Mucosa of descending colon (tissue), 3 donors: ENCODE measurements at regions not wholly inside any gene's neighbourhood (a gene's known extent, or its start where the extent isn't known, plus 50 kb on each side); places are given as distances from the start of the nearest gene placed in this dataset.

Source experiments
- ATAC-seq: fragments of 200-7000 bp; cut with Tn5 transposase; one replicate; pipeline ENCODE4 v1.9.1; 2020; ENCODE audit warnings: mild to moderate bottlenecking, moderate library complexity
- DNase-seq, 3 donors: peaks; one replicate each; pipeline ENCODE4 v3.0.0-alpha.2; 2020
- H3K36me3 ChIP-seq: fragments of 200-600 bp; one replicate; pipeline ENCODE4 v1.8.0; 2021; ENCODE audit warnings: low read depth, mild to moderate bottlenecking
- H3K4me1 ChIP-seq: fragments of 200-600 bp; one replicate; pipeline ENCODE4 v1.8.0; 2021; ENCODE audit warnings: low read depth, mild to moderate bottlenecking
- H3K4me3 ChIP-seq: fragments of 200-600 bp; one replicate; pipeline ENCODE4 v1.8.0; 2021; ENCODE audit warnings: mild to moderate bottlenecking
- H3K9me3 ChIP-seq: fragments of 200-600 bp; one replicate; pipeline ENCODE4 v1.8.0; 2021; ENCODE audit warnings: mild to moderate bottlenecking
- CTCF ChIP-seq: fragments of 200-600 bp; IDR thresholded peaks from one replicate; pipeline ENCODE4 v1.8.0; 2022; ENCODE audit warnings: antibody characterized with exemption, mild to moderate bottlenecking
- intact Hi-C, 2 donors: fragments of 100-400 bp; cut with DNase I in 1 of 2; cut with micrococcal nuclease in 1 of 2; formaldehyde crosslinking; loops; one replicate each; pipeline versions ENCODE4 v1.11.0 to v1.11.1; 2022; cut with DNase I, micrococcal nuclease
- donor health status: DM: no; HTN: no; CAD: no; lungs with moderate emphysema.
- donor health status: DM: no; HTN: no; CAD: no.
- donor health status: DM: no; HTN: yes; CAD: no.

GRCh38 chrX:7689791-7690412, 153.1 kb upstream of the VCX start:
- H3K4me1 ChIP-seq: no peaks in the 10 kb centered on the region
- no peaks in the 10 kb centered on the region for H3K9me3 ChIP-seq
- DNase-seq: no peak
- no peak overlapping the region for H3K4me3 ChIP-seq
- TF ChIP-seq CTCF: no peak
- no peak for ATAC-seq
- intact Hi-C loops: no loop called here
- no peaks in the 10 kb centered on the region for H3K36me3 ChIP-seq

DNA sequence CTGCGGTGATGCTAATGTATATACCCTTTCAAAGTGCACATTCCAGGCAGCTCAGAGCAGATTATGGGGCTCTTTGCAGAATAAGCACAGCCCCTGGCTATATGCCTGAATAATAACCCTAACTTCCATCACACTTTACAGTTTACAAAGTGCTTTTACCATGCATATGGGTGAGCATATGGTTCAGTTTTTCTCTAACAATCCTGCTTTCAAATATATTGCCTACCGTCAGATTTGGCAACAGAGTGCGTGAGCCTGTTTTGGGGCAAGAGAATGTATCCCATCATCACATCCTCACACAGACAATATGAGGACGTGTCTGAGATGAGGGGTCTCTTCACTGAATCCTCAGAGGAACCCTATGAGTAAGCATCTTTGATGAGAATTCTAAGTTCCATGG, 162.8 kb upstream of the VCX start:
- ATAC-seq (no peak), DNase-seq (no peak)
- no peak overlapping the region for H3K4me3 ChIP-seq
- no peak for TF ChIP-seq CTCF
- no peaks in the 10 kb centered on the region for H3K4me1 ChIP-seq
- H3K9me3 ChIP-seq: no peaks in the 10 kb centered on the region
- intact Hi-C loops: no loop called here
- H3K36me3 ChIP-seq: no peaks in the 10 kb centered on the region

GRCh38 chrX:7654316-7654715, 188.7 kb upstream of the VCX start:
- H3K4me1 ChIP-seq: no peaks in the 10 kb centered on the region
- H3K9me3 ChIP-seq: no peaks in the 10 kb centered on the region
- ATAC-seq (no peak), DNase-seq (no peak)
- no peaks in the 10 kb centered on the region for H3K36me3 ChIP-seq
- intact Hi-C loops: no loop called here
- TF ChIP-seq CTCF: no peak
- H3K4me3 ChIP-seq: no peak overlapping the region

- Histone ChIP-seq H3K4me1 (no peaks in the 10 kb centered on the region), H3K9me3 (no peaks in the 10 kb centered on the region), H3K36me3 (no peaks in the 10 kb centered on the region), H3K4me3 (no peak overlapping the region)
- no peak for DNase-seq
- no peak for ATAC-seq
- TF ChIP-seq CTCF: no peak
- intact Hi-C loops: no loop called here
Observed at GRCh38 chrX:7647831-7648230, 195.1 kb upstream of the VCX start.

DNA sequence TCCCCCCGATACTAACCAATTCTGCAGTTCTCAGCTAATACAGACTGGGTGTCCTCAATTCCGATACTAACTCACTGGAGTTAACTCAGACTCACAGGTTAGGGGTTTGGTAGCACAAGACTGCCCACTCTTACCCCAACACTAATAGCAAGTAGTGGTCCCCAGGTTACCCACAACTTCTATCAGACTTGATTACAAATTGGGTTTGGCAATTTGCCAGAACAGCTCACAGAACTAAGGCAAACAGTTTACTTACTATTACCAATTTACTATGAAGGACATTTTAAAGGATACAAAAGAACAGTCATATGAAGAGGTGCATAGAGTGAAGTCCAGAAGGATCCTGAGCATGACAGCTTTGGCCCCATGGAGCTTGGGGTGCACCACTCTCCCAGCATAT, 201.8 kb upstream of the VCX start:
- Histone ChIP-seq H3K9me3 (no peaks in the 10 kb centered on the region), H3K4me3 (no peak overlapping the region), H3K4me1 (no peaks in the 10 kb centered on the region), H3K36me3 (no peaks in the 10 kb centered on the region)
- TF ChIP-seq CTCF: no peak
- intact Hi-C loops: no loop called here
- no peak for ATAC-seq
- no peak for DNase-seq

DNA sequence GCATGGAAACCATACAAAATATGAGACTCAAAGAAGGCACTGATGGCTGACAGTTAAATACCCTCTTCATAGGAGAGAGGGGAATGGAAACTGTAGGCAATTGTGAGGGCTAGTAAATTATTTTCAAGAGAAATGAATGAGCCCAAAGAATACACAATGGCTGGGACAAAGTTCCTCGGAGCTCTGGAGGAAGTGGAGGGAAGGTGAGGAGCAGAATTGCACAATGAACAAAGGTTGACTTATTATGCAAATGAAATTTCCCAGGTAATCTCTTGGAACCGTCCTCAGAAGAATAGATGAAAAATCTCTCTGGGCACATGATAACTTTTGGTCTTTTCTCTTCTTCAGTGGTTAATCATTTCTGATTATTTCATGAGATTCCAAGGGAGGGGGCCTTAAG, 202.6 kb upstream of the VCX start:
- no peak for TF ChIP-seq CTCF
- peak; percentile 56 for ATAC-seq
- intact Hi-C loops: no loop called here

More for the DNA sequence above, 202.6 kb upstream of the VCX start:
- H3K4me1 ChIP-seq: no peaks in the 10 kb centered on the region
- no peaks in the 10 kb centered on the region for H3K9me3 ChIP-seq
- H3K4me3 ChIP-seq: no peak overlapping the region
- no peak for DNase-seq
- H3K36me3 ChIP-seq: no peaks in the 10 kb centered on the region
